SKM-1 treated with dmso at 0.1 percent for 144 hours (cell line): ENCODE measurements at regions not wholly inside any gene's neighbourhood (a gene's known extent, or its start where the extent isn't known, plus 50 kb on each side); places are given as distances from the start of the nearest gene placed in this dataset.
A peak's percentile ranks its signal among the peaks of the same experiment; 100 is the strongest.

Experiments used
- DNase-seq: peaks from one replicate; lab custom pipeline; 2025; ENCODE audit not compliant: unreplicated experiment; lab: John Stamatoyannopoulos, UW

DNA sequence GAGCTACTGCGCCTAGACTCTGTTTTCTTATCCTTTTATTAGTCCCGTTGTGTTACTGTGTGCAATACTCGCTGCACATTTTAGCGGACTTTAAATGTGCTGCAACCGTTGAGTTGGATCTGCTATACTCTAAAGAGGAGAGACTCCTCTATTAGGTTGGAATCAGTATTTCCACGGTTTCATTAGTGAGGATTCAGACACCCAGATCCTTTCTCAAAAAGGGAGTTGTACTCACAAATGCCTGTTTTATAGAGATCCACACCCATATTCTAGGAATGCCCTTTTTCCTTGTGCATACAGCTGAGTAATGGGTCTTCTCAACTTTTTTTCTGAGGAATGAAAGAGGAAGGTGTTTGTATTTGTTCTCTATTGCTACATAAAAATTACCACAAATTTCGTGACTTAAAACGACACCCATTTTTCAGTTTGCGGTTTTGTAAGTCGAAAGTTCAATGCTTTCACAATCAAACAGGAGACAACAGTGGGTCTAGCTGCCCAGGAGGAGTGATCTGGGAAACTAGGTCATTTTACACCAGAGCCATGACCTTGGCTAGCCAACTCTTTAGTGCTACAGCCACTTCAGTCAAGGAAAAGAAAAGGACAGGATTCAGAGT lies 52.8 kb upstream of the SLC44A1 start:
- peak; percentile 86 for DNase-seq

DNA sequence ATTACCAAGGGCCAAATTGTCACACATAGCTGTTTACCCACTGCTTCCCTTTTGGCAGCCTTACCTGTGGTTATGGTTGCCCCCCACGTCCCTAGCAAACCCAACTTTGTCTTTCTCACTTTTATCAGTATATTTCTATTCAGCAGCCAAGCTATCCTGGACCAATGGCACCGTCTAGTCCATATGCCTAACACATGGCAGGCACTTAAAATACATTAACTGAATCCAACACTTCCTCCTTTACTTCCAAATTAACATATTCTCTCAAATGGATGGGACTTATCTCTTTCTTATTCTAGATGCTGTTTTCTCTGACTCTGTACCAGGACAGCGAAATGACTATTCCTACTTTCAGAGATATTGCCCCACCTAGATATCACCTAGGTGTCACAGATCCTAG lies 50.9 kb upstream of the SLC44A1 start:
- DNase-seq: no peak

DNA sequence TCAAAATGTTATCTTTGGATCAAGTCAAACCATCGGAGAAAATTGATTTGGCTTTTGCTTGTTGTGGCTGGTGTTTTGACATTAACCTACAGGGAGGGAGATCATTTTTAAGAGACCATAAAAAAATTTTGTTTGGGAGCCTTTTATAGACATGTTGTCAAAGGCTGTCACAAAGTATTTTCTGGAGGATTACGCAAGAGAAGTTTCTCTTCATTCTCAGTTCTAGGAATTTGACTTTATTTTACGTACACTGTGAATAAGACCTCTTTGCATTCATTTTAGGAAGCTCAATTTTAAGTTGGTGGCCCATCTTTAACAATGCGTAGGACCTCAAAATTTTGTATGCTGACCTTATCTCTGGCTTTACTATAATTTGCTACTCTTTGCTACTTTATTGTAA lies 50.2 kb upstream of the SLC44A1 start:
- no peak for DNase-seq
